SK-N-SH treated with all-trans-retinoic acid at 6 μM for 48 hours (cell line): ENCODE measurements at regions not wholly inside any gene's neighbourhood (a gene's known extent, or its start where the extent isn't known, plus 50 kb on each side); places are given as distances from the start of the nearest gene placed in this dataset.

ENCODE experiments used
- ATAC-seq: fragments of 200-7000 bp; cut with Tn5 transposase; 3 replicates; pipeline ENCODE4 v1.9.1; 2020; ENCODE audit warnings: mild to moderate bottlenecking, moderate library complexity
- ARNTL ChIP-seq: fragments of 450-650 bp; formaldehyde crosslinking; IDR thresholded peaks from 2 replicates; pipeline ENCODE4 v1.5.0; 2020; ENCODE audit warnings: low read depth, mild to moderate bottlenecking, moderate library complexity, borderline replicate concordance
- BACH2 ChIP-seq: fragments of 250-450 bp; sonication (Bioruptor Pico); IDR thresholded peaks from 2 replicates; pipeline ENCODE4 v1.9.0; 2021; ENCODE audit warnings: mild to moderate bottlenecking, borderline replicate concordance
- CSDC2 ChIP-seq: fragments of 250-450 bp; sonication (Bioruptor Pico); IDR thresholded peaks from 2 replicates; pipeline ENCODE4 v1.5.0; 2020; ENCODE audit warnings: mild to moderate bottlenecking, moderate library complexity
- ESRRG ChIP-seq: fragments of 250-450 bp; sonication (Bioruptor Pico); IDR thresholded peaks from 2 replicates; pipeline ENCODE4 v1.6.1; 2021; ENCODE audit warnings: mild to moderate bottlenecking
- GLIS3 ChIP-seq: fragments of 250-450 bp; sonication (Bioruptor Pico); IDR thresholded peaks from 2 replicates; pipeline ENCODE4 v1.5.0; 2020; ENCODE audit warnings: mild to moderate bottlenecking, moderate library complexity
- ISL1 ChIP-seq: fragments of 250-450 bp; sonication (Bioruptor Pico); IDR thresholded peaks from 2 replicates; pipeline ENCODE4 v2.1.2; 2022; ENCODE audit warnings: mild to moderate bottlenecking, moderate library complexity
- OSR1 ChIP-seq: fragments of 250-450 bp; sonication (Bioruptor Pico); IDR thresholded peaks from 2 replicates; pipeline ENCODE4 v1.8.0; 2022; ENCODE audit warnings: moderate library complexity, mild to moderate bottlenecking, inconsistent platforms
- POU6F1 ChIP-seq: fragments of 250-450 bp; sonication (Bioruptor Pico); IDR thresholded peaks from 2 replicates; pipeline ENCODE4 v1.8.0; 2021; ENCODE audit warnings: low read depth, mild to moderate bottlenecking, moderate library complexity, borderline replicate concordance
- PPARA ChIP-seq: fragments of 250-450 bp; sonication (Bioruptor Pico); IDR thresholded peaks from 2 replicates; pipeline ENCODE4 v1.5.0; 2020; ENCODE audit warnings: mild to moderate bottlenecking, borderline replicate concordance
- RARB ChIP-seq: fragments of 250-450 bp; sonication (Bioruptor Pico); IDR thresholded peaks from 2 replicates; pipeline ENCODE4 v1.8.0; 2021; ENCODE audit warnings: mild to moderate bottlenecking, moderate library complexity
- SNAI2 ChIP-seq: fragments of 250-450 bp; sonication (Bioruptor Pico); IDR thresholded peaks from 2 replicates; pipeline ENCODE4 v1.5.0; 2020; ENCODE audit warnings: mild to moderate bottlenecking, moderate library complexity
- TCF4 ChIP-seq: fragments of 250-450 bp; sonication (Bioruptor Pico); IDR thresholded peaks from 2 replicates; pipeline ENCODE4 v1.8.0; 2021; ENCODE audit warnings: mild to moderate bottlenecking, moderate library complexity, borderline replicate concordance
- TOX ChIP-seq: fragments of 250-450 bp; sonication (Bioruptor Pico); IDR thresholded peaks from 2 replicates; pipeline ENCODE4 v1.8.0; 2021; ENCODE audit warnings: mild to moderate bottlenecking, moderate library complexity, borderline replicate concordance
- ZC3H10 ChIP-seq: fragments of 250-450 bp; sonication (Bioruptor Pico); IDR thresholded peaks from 2 replicates; pipeline ENCODE4 v1.5.1; 2021; ENCODE audit warnings: mild to moderate bottlenecking, moderate library complexity
- ZFP3 ChIP-seq: fragments of 250-450 bp; sonication (Bioruptor Pico); IDR thresholded peaks from 2 replicates; pipeline ENCODE4 v1.5.0; 2020; ENCODE audit warnings: mild to moderate bottlenecking, moderate library complexity
- ZFP30 ChIP-seq: fragments of 450-650 bp; formaldehyde crosslinking; IDR thresholded peaks from 2 replicates; pipeline ENCODE4 v1.5.0; 2022; ENCODE audit warnings: mild to moderate bottlenecking, moderate library complexity
- ZNF565 ChIP-seq: fragments of 450-650 bp; formaldehyde crosslinking; conservative IDR thresholded peaks from 2 replicates; pipeline ENCODE4 v1.5.0; 2020; ENCODE audit warnings: low read depth, mild to moderate bottlenecking, moderate library complexity
- ZNF70 ChIP-seq: fragments of 450-650 bp; formaldehyde crosslinking; IDR thresholded peaks from 2 replicates; pipeline ENCODE4 v1.5.0; 2020; ENCODE audit warnings: mild to moderate bottlenecking, moderate library complexity
- ZNF8 ChIP-seq: fragments of 450-650 bp; formaldehyde crosslinking; IDR thresholded peaks from 2 replicates; pipeline ENCODE4 v1.5.0; 2020; ENCODE audit warnings: mild to moderate bottlenecking, moderate library complexity
- TF ChIP-seq, protein P1 (sequence below): fragments of 250-450 bp; sonication (Bioruptor Pico); IDR thresholded peaks from 2 replicates; pipeline ENCODE4 v1.5.0; 2020; ENCODE audit warnings: mild to moderate bottlenecking, moderate library complexity
- TF ChIP-seq, protein P2 (sequence below): fragments of 250-450 bp; sonication (Bioruptor Pico); IDR thresholded peaks from 2 replicates; pipeline ENCODE4 v1.5.1; 2021; ENCODE audit warnings: mild to moderate bottlenecking, moderate library complexity
- TF ChIP-seq, protein P3 (sequence below): fragments of 250-450 bp; sonication (Bioruptor Pico); IDR thresholded peaks from 2 replicates; pipeline ENCODE4 v1.5.1; 2020; ENCODE audit warnings: low read depth, mild to moderate bottlenecking, moderate library complexity

DNA sequence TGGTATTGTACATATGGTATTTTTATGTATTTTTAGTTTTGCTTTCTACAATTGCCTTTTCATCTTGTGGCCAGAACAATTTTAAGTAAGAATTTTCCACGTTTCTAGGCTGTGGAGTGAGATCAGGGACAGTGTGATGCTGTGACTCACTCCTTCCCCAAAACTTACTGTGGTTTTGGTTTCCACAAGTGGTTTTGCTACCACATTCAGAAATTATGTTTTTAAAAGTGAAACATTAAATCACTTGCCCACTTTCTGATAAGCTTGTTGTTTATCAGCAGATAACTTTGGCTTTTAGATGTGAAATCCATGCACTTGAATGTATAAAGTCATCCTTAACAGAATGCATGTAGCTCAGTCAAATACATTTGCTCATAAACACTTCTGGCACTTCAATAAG lies 192.2 kb upstream of the THRB start:
- TF ChIP-seq RARB (CRISPR knock-in tag) = no peak
- TF ChIP-seq BACH2 (CRISPR knock-in tag) = no peak
- no peak for TF ChIP-seq TCF4
- TF ChIP-seq, protein P1, sequence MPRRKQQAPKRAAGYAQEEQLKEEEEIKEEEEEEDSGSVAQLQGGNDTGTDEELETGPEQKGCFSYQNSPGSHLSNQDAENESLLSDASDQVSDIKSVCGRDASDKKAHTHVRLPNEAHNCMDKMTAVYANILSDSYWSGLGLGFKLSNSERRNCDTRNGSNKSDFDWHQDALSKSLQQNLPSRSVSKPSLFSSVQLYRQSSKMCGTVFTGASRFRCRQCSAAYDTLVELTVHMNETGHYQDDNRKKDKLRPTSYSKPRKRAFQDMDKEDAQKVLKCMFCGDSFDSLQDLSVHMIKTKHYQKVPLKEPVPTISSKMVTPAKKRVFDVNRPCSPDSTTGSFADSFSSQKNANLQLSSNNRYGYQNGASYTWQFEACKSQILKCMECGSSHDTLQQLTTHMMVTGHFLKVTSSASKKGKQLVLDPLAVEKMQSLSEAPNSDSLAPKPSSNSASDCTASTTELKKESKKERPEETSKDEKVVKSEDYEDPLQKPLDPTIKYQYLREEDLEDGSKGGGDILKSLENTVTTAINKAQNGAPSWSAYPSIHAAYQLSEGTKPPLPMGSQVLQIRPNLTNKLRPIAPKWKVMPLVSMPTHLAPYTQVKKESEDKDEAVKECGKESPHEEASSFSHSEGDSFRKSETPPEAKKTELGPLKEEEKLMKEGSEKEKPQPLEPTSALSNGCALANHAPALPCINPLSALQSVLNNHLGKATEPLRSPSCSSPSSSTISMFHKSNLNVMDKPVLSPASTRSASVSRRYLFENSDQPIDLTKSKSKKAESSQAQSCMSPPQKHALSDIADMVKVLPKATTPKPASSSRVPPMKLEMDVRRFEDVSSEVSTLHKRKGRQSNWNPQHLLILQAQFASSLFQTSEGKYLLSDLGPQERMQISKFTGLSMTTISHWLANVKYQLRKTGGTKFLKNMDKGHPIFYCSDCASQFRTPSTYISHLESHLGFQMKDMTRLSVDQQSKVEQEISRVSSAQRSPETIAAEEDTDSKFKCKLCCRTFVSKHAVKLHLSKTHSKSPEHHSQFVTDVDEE (CRISPR knock-in tag) = no peak
- TF ChIP-seq ZFP3 (CRISPR knock-in tag) = no peak
- no peak for TF ChIP-seq ISL1
- no peak for TF ChIP-seq ARNTL (CRISPR knock-in tag)
- TF ChIP-seq ZC3H10 = no peak
- no peak for TF ChIP-seq POU6F1 (CRISPR knock-in tag)
- TF ChIP-seq ESRRG (CRISPR knock-in tag) = no peak
- no peak for ATAC-seq

DNA sequence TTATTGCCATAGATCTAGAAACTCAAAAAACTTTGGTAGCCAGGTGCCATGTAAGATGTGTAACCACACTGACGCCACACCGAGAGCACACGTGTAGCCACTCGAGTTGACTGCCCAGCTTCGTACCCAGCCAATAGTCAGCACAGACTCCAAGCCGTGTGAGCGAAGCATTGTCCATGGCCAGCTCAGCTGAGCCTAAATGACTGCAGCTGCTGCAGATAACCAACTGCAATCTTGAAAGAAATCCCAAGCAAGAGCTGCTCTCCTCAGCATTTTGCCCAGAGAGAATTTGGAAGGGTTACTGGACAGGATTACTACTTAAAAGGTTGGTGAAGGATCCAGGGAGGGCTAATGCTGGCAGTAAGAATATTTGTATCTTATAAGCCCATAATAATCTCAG lies 193.0 kb upstream of the THRB start:
- no peak for TF ChIP-seq ZC3H10
- TF ChIP-seq ESRRG (CRISPR knock-in tag) = no peak
- no peak for TF ChIP-seq GLIS3
- no peak for TF ChIP-seq RARB (CRISPR knock-in tag)
- no peak for TF ChIP-seq ZNF70 (CRISPR knock-in tag)
- no peak for TF ChIP-seq SNAI2 (CRISPR knock-in tag)
- no peak for TF ChIP-seq ISL1
- no peak for ATAC-seq

GRCh38 chr3:24688446-24689148 lies 193.9 kb upstream of the THRB start:
- no peak for ATAC-seq
- TF ChIP-seq ISL1 (no peak), ZNF8 (CRISPR knock-in tag) (no peak), ZNF70 (CRISPR knock-in tag) (no peak), SNAI2 (CRISPR knock-in tag) (no peak), CSDC2 (CRISPR knock-in tag) (no peak), RARB (CRISPR knock-in tag) (no peak), ZFP3 (CRISPR knock-in tag) (no peak), ESRRG (CRISPR knock-in tag) (no peak), ZNF565 (CRISPR knock-in tag) (no peak), ARNTL (CRISPR knock-in tag) (no peak)
- TF ChIP-seq, protein P2, sequence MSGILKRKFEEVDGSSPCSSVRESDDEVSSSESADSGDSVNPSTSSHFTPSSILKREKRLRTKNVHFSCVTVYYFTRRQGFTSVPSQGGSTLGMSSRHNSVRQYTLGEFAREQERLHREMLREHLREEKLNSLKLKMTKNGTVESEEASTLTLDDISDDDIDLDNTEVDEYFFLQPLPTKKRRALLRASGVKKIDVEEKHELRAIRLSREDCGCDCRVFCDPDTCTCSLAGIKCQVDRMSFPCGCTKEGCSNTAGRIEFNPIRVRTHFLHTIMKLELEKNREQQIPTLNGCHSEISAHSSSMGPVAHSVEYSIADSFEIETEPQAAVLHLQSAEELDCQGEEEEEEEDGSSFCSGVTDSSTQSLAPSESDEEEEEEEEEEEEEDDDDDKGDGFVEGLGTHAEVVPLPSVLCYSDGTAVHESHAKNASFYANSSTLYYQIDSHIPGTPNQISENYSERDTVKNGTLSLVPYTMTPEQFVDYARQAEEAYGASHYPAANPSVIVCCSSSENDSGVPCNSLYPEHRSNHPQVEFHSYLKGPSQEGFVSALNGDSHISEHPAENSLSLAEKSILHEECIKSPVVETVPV (CRISPR knock-in tag) = no peak

GRCh38 chr3:24689353-24689752 lies 194.7 kb upstream of the THRB start:
- ATAC-seq = no peak
- TF ChIP-seq ARNTL (CRISPR knock-in tag) (no peak), ZFP3 (CRISPR knock-in tag) (no peak), OSR1 (CRISPR knock-in tag) (no peak), ESRRG (CRISPR knock-in tag) (no peak), CSDC2 (CRISPR knock-in tag) (no peak), ZNF565 (CRISPR knock-in tag) (no peak), ZC3H10 (no peak), ZNF8 (CRISPR knock-in tag) (no peak), TOX (CRISPR knock-in tag) (no peak), ISL1 (no peak), PPARA (CRISPR knock-in tag) (no peak), ZNF70 (CRISPR knock-in tag) (no peak), ZFP30 (CRISPR knock-in tag) (no peak), POU6F1 (CRISPR knock-in tag) (no peak)
- TF ChIP-seq, protein P2 (CRISPR knock-in tag) = no peak
- TF ChIP-seq, protein P3, sequence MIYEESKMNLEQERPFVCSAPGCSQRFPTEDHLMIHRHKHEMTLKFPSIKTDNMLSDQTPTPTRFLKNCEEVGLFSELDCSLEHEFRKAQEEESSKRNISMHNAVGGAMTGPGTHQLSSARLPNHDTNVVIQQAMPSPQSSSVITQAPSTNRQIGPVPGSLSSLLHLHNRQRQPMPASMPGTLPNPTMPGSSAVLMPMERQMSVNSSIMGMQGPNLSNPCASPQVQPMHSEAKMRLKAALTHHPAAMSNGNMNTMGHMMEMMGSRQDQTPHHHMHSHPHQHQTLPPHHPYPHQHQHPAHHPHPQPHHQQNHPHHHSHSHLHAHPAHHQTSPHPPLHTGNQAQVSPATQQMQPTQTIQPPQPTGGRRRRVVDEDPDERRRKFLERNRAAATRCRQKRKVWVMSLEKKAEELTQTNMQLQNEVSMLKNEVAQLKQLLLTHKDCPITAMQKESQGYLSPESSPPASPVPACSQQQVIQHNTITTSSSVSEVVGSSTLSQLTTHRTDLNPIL (CRISPR knock-in tag) = no peak
